Left lung (tissue), 4 donors: ENCODE measurements at regions not wholly inside any gene's neighbourhood (a gene's known extent, or its start where the extent isn't known, plus 50 kb on each side); places are given as distances from the start of the nearest gene placed in this dataset.

Experiments used
- ATAC-seq: fragments of 200-7000 bp; cut with Tn5 transposase; one replicate; pipeline ENCODE4 v1.9.1; 2020; ENCODE audit warnings: moderate library complexity
- DNase-seq, 4 donors: peaks; one replicate each; pipeline ENCODE4 v3.0.0-alpha.2; 2013 to 2020
- H3K27ac ChIP-seq, 2 donors: fragments of 200-600 bp; sonication (generic) in 1 of 2; one replicate each; pipeline versions ENCODE4 v1.5.0 to v1.8.0; 2020 to 2021
- H3K27me3 ChIP-seq, 2 donors: fragments of 200-600 bp; sonication (generic) in 1 of 2; one replicate each; pipeline versions ENCODE4 v1.5.0 to v1.8.0; 2020 to 2021
- H3K36me3 ChIP-seq, 2 donors: fragments of 200-600 bp; sonication (generic) in 1 of 2; one replicate each; pipeline versions ENCODE4 v1.5.0 to v1.8.0; 2020 to 2021
- H3K4me1 ChIP-seq, 2 donors: fragments of 200-600 bp; one replicate each; pipeline ENCODE4 v1.8.0; 2021
- H3K4me3 ChIP-seq, 2 donors: fragments of 200-600 bp; sonication (generic) in 1 of 2; one replicate each; pipeline versions ENCODE4 v1.5.0 to v1.8.0; 2020 to 2021; ENCODE audit warnings: mild to moderate bottlenecking in 1 of 2
- H3K9me3 ChIP-seq, 2 donors: fragments of 200-600 bp; sonication (generic) in 1 of 2; one replicate each; pipeline versions ENCODE4 v1.5.0 to v1.8.0; 2020 to 2021
- intact Hi-C, 2 donors: fragments of 100-400 bp; cut with DNase I; formaldehyde crosslinking; loops; one replicate each; pipeline versions ENCODE4 v1.11.2 to v1.14.2; 2022
- TF ChIP-seq, protein P1 (sequence below), 2 donors: fragments of 200-600 bp; sonication (generic) in 1 of 2; IDR thresholded peaks; one replicate each; pipeline versions ENCODE4 v1.5.0 to v1.8.0; 2021; ENCODE audit warnings: antibody characterized with exemption in 2 of 2
- donor health status: DM: no; HTN: yes; CAD: no.
- donor health status: DM: no; HTN: no; CAD: no.

DNA sequence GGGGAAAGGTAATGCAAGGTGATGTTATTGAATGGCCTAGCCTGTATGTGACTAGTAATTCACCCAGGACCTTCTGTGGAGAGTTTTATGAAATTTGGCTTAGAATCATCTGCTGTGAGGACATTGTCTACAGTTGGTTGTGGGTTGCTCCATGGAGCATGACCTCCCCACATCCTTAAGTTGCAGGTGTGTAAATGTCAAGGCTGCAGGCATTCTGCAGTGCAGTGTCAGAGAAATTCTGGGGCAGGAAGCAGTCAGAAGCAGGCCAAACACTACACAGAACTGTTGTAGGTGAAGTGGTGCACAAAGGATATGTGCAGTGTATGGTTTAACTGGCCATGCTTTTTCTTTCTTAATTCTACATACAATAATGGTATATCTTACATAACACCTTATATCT, 588.3 kb downstream of the EBF1 start:
- TF ChIP-seq, protein P1, sequence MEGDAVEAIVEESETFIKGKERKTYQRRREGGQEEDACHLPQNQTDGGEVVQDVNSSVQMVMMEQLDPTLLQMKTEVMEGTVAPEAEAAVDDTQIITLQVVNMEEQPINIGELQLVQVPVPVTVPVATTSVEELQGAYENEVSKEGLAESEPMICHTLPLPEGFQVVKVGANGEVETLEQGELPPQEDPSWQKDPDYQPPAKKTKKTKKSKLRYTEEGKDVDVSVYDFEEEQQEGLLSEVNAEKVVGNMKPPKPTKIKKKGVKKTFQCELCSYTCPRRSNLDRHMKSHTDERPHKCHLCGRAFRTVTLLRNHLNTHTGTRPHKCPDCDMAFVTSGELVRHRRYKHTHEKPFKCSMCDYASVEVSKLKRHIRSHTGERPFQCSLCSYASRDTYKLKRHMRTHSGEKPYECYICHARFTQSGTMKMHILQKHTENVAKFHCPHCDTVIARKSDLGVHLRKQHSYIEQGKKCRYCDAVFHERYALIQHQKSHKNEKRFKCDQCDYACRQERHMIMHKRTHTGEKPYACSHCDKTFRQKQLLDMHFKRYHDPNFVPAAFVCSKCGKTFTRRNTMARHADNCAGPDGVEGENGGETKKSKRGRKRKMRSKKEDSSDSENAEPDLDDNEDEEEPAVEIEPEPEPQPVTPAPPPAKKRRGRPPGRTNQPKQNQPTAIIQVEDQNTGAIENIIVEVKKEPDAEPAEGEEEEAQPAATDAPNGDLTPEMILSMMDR (IDR thresholded peaks at IDR 0.05): no peak
- no peak for DNase-seq
- intact Hi-C loops: no loop called here
- Histone ChIP-seq H3K27ac (no peak overlapping the region), H3K27me3 (no peaks in the 10 kb centered on the region), H3K9me3 (peaks cover 0 to 6% of the 10 kb centered on the region in 2 donors), H3K4me3 (no peak overlapping the region), H3K36me3 (no peaks in the 10 kb centered on the region), H3K4me1 (no peaks in the 10 kb centered on the region)
- ATAC-seq: no peak

DNA sequence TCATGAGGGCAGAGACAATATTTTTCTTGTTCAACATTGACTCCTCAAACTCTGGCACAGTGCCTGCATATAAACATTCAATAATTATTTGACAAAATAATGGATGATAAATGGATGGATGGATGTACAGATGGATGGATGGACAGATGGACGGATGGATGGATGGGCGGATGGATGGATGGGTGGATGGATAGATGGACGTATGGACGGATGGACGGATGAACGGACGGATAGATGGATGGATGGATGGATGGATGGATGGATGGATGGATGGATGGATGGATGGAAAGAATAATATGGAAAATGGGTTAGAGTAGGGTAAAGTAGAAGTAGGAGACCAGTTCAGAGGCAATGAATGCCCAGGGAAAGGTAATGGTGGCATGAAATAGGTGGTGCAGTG, 589.2 kb downstream of the EBF1 start:
- no peak overlapping the region for H3K27ac ChIP-seq
- ATAC-seq (no peak), DNase-seq (no peak)
- TF ChIP-seq, protein P1 (IDR thresholded peaks at IDR 0.05): no peak
- H3K4me3 ChIP-seq: no peak overlapping the region
- intact Hi-C loops: no loop called here
- no peaks in the 10 kb centered on the region for H3K4me1 ChIP-seq
- H3K9me3 ChIP-seq: peaks cover 0 to 15% of the 10 kb centered on the region in 2 donors
- no peaks in the 10 kb centered on the region for H3K36me3 ChIP-seq
- H3K27me3 ChIP-seq: no peaks in the 10 kb centered on the region

DNA sequence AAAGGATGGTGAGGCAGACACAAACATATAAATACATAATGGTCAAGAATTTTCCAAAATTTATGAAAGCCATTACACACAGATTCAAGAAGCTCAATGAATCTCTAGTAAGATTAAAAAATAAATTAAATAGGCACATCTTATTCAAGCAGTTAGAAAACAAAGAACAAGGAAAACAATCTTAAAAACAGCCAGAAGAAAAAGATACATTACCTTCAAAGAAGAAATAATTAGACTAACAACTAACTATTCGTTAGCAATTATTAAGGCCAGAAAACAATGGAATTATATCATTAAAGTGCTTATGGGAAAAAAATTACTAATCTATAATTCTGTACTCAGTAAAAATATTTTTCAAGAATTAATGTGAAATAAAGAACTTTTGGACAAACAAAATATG, 593.1 kb downstream of the EBF1 start:
- intact Hi-C loops: no loop called here
- Histone ChIP-seq H3K36me3 (no peaks in the 10 kb centered on the region), H3K4me3 (no peak overlapping the region), H3K9me3 (peaks cover 0 to 19% of the 10 kb centered on the region in 2 donors), H3K27me3 (no peaks in the 10 kb centered on the region), H3K27ac (no peak overlapping the region), H3K4me1 (no peaks in the 10 kb centered on the region)
- ATAC-seq: no peak
- no peak for DNase-seq
- TF ChIP-seq, protein P1 (IDR thresholded peaks at IDR 0.05): no peak

DNA sequence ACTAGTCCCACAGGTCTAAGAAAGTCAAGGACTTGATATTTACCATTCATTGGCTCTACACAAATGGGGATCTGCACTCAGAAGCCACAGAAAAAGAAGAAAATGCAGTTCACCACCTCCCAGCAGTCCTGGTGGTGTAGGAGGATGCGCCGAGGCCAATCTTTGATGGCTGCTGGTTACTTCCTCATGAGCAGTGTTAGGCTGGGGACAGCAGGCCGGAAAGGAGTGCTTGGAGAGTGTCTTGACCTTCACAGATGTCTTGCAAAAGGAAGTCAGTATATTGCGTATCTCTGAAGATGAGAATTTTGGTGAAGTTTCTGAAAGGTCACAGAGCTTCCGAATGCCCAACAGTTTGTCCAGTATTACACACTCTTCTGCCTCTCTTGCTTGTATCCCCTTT, 597.0 kb downstream of the EBF1 start:
- no peaks in the 10 kb centered on the region for H3K4me1 ChIP-seq
- intact Hi-C loops: no loop called here
- H3K9me3 ChIP-seq: peaks cover 0 to 19% of the 10 kb centered on the region in 2 donors
- H3K36me3 ChIP-seq: no peaks in the 10 kb centered on the region
- TF ChIP-seq, protein P1 (IDR thresholded peaks at IDR 0.05): no peak
- DNase-seq: peak in 1 of 4 donors; percentile 35
- no peak overlapping the region for H3K27ac ChIP-seq
- H3K4me3 ChIP-seq: no peak overlapping the region
- no peaks in the 10 kb centered on the region for H3K27me3 ChIP-seq
- ATAC-seq: peak; percentile 31

DNA sequence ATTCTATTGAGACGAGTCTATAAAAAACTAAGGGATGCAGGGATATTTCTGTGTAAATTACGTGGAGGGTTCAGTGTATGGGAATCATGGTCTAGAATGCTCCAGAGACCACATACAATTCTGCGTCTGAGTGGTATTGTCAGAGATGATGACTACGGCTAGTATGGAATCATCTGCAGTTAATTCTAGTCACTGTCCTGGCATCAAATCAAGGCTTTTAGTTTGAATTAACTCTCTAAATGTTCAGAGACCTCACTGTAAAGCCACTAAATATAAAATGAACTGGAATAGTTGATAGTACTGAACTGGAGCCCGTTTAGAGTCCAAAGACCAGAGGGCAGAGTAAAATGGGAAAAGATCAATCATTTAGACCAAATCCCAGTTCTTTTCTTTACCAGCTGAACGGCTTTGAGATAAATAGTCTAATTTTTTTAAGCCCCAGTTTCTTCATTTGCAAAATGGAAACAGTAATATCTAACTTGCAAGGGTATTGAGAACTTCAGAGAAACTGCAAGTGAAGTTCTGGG, 599.8 kb downstream of the EBF1 start:
- H3K9me3 ChIP-seq: no peaks in the 10 kb centered on the region
- H3K27ac ChIP-seq: no peak overlapping the region
- DNase-seq (no peak), ATAC-seq (no peak)
- no peaks in the 10 kb centered on the region for H3K4me1 ChIP-seq
- TF ChIP-seq, protein P1 (IDR thresholded peaks at IDR 0.05): no peak
- H3K27me3 ChIP-seq: no peaks in the 10 kb centered on the region
- H3K4me3 ChIP-seq: no peak overlapping the region
- no peaks in the 10 kb centered on the region for H3K36me3 ChIP-seq
- intact Hi-C loops: no loop called here
